SK-N-SH (cell line): ENCODE measurements at regions not wholly inside any gene's neighbourhood (a gene's known extent, or its start where the extent isn't known, plus 50 kb on each side); places are given as distances from the start of the nearest gene placed in this dataset.

Source experiments
- CTCF ChIP-seq: fragments of 200-600 bp; sonication (generic); IDR thresholded peaks from 2 replicates; pipeline ENCODE4 v1.6.1; 2017; ENCODE audit warnings: antibody characterized with exemption, mild to moderate bottlenecking, moderate library complexity
- EZH2phosphoT487 ChIP-seq: fragments of 200-600 bp; sonication (generic); IDR thresholded peaks from 2 replicates; pipeline ENCODE4 v1.6.1; 2017; ENCODE audit warnings: low read depth, mixed run types, mild to moderate bottlenecking, antibody characterized with exemption, moderate library complexity, borderline replicate concordance
- FOXJ3 ChIP-seq: sonication (generic); formaldehyde crosslinking; IDR thresholded peaks from 2 replicates; pipeline ENCODE4 v1.5.1; 2020; ENCODE audit warnings: mild to moderate bottlenecking, missing genetic modification reagents
- FOXM1 ChIP-seq: IDR thresholded peaks from 2 replicates; pipeline ENCODE4 v1.4.0; 2012; ENCODE audit warnings: low read depth, mild to moderate bottlenecking
- MAX ChIP-seq: IDR thresholded peaks from 2 replicates; pipeline ENCODE4 v1.4.0; 2012; ENCODE audit warnings: low read depth
- REST ChIP-seq: IDR thresholded peaks from 2 replicates; pipeline ENCODE4 v1.6.1; 2012; ENCODE audit warnings: mild to moderate bottlenecking, low read depth, low read length, moderate library complexity
- USF1 ChIP-seq: IDR thresholded peaks from 2 replicates; pipeline ENCODE4 v1.4.0; 2012; ENCODE audit warnings: low read depth, borderline replicate concordance

- no peak for TF ChIP-seq USF1
- TF ChIP-seq CTCF = no peak
- TF ChIP-seq MAX = no peak
- TF ChIP-seq FOXM1 = no peak
- TF ChIP-seq FOXJ3 (CRISPR knock-in tag) = no peak
- TF ChIP-seq REST = no peak
- TF ChIP-seq EZH2phosphoT487 = no peak
These were observed 80.7 kb downstream of the C9orf152 start for GRCh38 chr9:110126986-110127864.
